HT-29 (cell line): ENCODE measurements at regions not wholly inside any gene's neighbourhood (a gene's known extent, or its start where the extent isn't known, plus 50 kb on each side); places are given as distances from the start of the nearest gene placed in this dataset.
A peak's percentile ranks its signal among the peaks of the same experiment; 100 is the strongest.
"Not testable (repeated sequence)": the region's sequence is repeated elsewhere in the genome, so short reads cannot be mapped to it uniquely, and the experiment has no call there.

Source experiments
- DNase-seq: peaks from one replicate; pipeline ENCODE4 v3.0.0-alpha.2; 2015; ENCODE audit warnings: low spot score

DNA sequence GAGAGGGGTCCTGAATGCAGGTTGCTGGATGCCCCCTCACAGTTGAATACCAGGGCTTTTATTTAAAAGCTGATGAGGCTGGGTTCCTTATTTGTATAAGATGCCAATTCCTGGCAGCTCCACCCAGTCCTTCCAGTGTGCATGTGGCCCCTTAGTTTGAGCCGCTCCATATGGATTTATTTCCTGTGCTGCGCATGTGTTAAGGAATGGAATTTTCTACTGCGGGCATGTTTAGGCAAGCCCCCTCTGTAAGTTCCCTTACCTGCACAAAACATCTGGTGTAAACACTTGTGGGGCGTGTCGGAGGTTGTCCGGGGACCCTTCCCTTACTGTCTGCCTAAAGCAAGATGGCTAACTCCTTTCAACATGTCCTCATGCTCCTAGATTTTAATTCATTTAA lies 1901.4 kb downstream of the KHDRBS2 start:
- DNase-seq: not testable (repeated sequence)

DNA sequence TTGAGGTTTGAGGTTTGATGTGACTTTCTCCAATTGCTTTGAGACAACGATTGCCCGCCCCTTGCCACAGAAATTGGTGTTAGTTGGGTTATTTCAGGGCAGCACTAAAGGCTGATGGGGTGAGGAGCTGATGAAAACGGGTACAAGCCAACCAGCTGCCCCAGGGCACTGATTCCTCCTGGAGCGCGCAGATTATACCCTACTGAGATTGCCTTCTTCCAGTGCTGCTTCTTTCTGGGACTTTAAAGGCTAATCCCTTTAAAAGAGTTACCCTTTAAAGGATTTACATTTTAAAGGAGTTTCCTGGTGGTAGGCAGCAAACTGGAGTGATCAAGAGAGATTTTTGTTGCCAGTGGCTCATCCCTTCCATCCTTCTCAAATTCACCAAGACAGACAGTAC lies 1903.3 kb downstream of the KHDRBS2 start:
- not testable (repeated sequence) for DNase-seq

DNA sequence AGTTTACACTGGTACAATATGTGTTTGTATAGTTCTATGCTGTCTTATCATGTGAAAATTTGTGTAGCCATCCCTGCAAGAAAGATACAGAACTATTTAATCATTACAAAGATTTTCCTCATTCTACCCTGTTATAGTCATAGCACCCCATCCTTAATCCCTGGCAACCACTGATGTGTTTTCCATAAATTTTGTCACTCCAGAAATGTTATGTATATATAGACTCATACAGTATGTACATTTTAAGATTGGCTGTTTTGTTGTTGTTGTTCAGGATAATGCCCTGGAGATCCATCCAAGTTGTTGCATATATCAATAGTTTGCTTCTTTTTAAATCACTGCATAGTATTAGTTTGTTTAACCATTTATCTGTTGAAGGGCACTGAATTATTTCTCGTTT lies 1911.9 kb downstream of the KHDRBS2 start:
- DNase-seq: not testable (repeated sequence)

DNA sequence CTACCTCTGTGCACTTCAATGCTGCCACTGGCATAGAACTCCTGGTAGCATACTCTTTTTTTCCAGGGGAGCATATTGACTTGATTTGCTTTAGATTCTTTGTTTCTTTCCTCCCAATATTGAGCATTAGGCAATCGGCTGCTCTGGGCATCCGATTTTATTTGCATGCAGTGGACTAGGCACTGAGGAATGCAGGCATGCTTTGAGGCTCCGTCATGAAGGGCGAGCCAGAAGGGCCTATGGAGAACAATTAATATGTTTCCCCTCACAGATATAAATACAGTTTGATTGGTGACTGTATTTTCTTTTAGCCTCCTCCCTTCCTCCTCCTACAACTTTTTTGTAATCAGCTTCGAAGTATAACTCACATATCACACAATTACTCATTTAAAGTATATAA lies 1918.2 kb downstream of the KHDRBS2 start:
- not testable (repeated sequence) for DNase-seq

DNA sequence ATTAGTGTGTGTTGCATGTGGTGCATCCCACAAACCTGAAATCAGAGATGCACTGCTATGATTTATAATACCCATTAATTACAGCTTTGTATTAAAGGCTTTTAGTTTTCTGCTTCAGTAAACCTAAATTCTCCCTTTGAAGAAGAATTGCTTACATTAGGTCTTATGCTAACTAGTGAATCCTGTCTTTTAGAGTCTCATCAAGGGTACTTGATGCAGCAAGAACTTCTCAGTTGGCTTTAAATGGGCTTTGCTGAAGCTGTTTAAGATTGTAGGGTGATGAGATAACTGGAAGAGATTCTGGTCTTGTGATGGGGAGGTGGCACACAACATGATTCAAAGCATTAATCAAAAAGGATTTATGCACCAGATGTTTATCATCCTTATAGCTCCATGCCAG lies 1920.1 kb downstream of the KHDRBS2 start:
- not testable (repeated sequence) for DNase-seq

DNA sequence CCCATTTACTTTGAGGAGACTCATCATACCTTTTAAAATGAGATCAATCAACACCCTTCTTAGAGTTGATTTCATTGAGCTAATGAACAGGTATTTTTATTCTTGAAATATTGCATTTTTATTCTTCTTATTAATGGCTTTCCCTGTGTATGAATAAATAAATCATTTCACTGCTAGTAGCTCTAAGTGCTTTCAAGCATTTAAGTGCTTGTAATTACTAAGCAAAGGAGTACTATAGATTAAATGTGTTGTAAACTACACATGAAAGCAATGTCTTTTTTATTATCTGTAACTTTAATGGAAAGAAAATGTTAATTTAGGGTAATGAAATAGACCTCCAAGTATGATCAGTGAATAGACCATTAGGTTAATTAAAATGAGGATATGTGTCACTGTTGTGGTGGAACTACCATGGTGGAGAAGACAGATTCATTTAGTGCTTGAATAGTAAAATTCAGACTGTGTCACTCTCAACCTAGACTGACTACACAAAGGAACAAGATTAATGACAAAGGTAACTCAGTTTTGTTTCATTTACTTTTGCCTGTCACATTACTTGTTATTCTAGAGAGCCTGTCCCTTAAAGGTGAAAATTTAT lies 1943.5 kb downstream of the KHDRBS2 start:
- DNase-seq: not testable (repeated sequence)

DNA sequence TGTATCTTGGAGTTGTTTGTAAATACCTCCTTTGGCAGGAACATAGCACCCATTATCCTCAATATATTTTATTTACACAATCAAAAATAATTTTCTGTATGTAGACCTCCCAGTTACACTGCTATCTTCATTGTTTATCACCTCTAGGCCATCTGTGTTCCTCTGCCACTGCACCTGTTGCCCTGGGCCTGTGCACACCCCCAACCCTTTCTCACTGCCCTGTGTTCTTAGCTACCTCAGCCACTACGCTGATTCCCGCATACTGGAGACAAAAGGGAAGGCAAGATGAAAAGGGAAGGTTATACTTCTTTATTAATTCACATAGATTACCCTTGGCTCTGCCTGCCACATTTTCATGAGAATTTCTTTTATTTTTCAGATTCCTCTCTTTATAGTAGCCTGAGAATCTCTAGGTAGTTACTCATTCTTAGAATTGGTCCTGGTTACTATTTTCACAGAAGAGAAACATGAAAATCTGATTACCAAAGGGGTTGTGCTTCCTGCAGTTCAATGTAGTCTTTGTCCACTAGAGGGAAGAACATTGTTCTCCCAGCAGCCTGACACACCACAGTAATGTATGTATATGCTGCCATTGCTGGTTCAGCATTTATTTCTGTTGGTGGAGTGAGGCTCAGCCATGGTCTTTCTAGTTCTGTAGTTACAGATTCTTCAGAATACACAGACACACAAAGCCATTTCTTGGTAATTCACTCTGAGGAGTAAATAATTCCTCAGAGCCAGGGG lies 1947.5 kb downstream of the KHDRBS2 start:
- peak; percentile 36 for DNase-seq

DNA sequence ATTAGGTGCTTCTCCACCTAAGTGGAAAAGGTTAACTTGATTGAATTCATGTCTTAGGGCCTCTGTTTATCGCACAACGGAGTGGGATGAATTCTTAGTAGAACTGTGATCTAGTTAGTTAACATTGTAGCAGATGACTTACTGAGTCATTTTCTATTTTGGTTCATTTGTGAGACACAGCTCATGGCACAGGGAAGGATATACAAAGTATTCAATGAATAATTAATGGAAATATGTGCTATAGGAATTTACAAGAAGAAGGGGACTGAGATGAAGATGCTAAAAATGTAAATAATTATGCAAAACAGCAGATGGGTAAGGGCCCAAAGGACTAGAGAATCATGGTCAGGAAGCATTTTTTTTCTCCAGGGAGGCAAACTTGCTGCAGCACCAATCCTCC lies 1950.9 kb downstream of the KHDRBS2 start:
- not testable (repeated sequence) for DNase-seq

DNA sequence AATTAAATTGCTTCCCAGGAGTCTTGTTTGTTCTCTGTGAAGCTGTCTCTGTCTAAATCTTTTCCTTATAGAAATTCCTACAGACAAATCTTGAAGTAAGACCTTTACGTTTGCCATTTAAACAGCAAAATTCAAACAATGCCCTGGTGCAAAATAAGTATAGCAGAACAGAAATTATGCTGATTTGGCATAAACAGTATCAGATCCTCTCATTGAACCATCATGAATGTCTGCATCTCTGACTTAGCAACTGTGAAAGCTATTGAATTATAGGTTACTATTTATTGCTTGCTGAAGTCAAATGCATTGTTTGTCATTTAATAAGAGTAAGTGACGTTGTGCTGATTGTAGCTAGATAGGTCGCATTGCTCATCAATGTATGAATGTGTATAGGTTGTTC lies 1952.3 kb downstream of the KHDRBS2 start:
- DNase-seq: not testable (repeated sequence)

DNA sequence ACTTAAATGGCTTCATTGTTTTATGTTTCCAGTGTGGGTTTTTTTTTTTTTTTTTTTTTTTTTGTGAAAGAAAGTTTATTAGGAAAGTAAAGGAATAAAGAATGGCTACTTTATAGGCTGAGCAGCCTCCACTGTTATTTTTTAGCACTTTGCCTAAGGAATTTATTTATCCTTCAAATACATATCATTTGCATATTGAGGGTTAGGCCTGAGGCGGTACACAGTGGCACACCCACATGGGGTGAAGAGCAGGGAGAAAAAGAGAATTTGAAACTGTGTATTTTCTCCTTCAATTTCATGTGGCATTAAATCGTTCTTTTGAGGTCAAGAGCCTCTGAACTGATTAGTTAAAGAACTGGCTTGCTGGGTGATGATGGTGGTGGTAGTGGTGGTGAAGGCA lies 1977.1 kb downstream of the KHDRBS2 start:
- not testable (repeated sequence) for DNase-seq
